Cardiac fibroblast (primary cell): ENCODE measurements at regions not wholly inside any gene's neighbourhood (a gene's known extent, or its start where the extent isn't known, plus 50 kb on each side); places are given as distances from the start of the nearest gene placed in this dataset.
"Not testable (repeated sequence)": the region's sequence is repeated elsewhere in the genome, so short reads cannot be mapped to it uniquely, and the experiment has no call there.

ENCODE experiments used
- DNase-seq, 2 donors: peaks; one replicate each; pipeline versions ENCODE4 v3.0.0 to v3.0.0-alpha.2; 2010; ENCODE audit warnings: low read depth in 2 of 2
- H3K4me3 ChIP-seq, 2 donors: replicated peaks in 1 of 2; 1 replicate in 1 of 2; 2 replicates in 1 of 2; pipeline ENCODE4 v1.5.1; 2011; ENCODE audit warnings: low read depth in 2 of 2, low read length in 2 of 2, mild to moderate bottlenecking in 2 of 2, moderate library complexity in 1 of 2
- TF ChIP-seq, protein P1 (sequence below): IDR thresholded peaks from one replicate; pipeline ENCODE4 v1.5.1; 2011; ENCODE audit warnings: low read depth, mild to moderate bottlenecking, low read length, inconsistent platforms

GRCh38 chr2:221731432-221732145 is 159.5 kb upstream of the EPHA4 start:
- DNase-seq = peak in 1 of 2 donors; percentile 1

GRCh38 chr2:221726894-221727513 is 154.9 kb upstream of the EPHA4 start:
- no peak overlapping the region for H3K4me3 ChIP-seq
- TF ChIP-seq, protein P1, sequence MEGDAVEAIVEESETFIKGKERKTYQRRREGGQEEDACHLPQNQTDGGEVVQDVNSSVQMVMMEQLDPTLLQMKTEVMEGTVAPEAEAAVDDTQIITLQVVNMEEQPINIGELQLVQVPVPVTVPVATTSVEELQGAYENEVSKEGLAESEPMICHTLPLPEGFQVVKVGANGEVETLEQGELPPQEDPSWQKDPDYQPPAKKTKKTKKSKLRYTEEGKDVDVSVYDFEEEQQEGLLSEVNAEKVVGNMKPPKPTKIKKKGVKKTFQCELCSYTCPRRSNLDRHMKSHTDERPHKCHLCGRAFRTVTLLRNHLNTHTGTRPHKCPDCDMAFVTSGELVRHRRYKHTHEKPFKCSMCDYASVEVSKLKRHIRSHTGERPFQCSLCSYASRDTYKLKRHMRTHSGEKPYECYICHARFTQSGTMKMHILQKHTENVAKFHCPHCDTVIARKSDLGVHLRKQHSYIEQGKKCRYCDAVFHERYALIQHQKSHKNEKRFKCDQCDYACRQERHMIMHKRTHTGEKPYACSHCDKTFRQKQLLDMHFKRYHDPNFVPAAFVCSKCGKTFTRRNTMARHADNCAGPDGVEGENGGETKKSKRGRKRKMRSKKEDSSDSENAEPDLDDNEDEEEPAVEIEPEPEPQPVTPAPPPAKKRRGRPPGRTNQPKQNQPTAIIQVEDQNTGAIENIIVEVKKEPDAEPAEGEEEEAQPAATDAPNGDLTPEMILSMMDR = no peak
- DNase-seq = no peak

More at GRCh38 chr2:221731432-221732145, 159.5 kb upstream of the EPHA4 start:
- TF ChIP-seq, protein P1 = no peak
- no peak overlapping the region for H3K4me3 ChIP-seq

GRCh38 chr2:221724631-221725203 is 152.6 kb upstream of the EPHA4 start:
- H3K4me3 ChIP-seq = no peak overlapping the region
- DNase-seq = no peak
- TF ChIP-seq, protein P1 = no peak

GRCh38 chr2:221724117-221724516 is 152.0 kb upstream of the EPHA4 start:
- DNase-seq, H3K4me3 ChIP-seq: not testable (repeated sequence)

DNA sequence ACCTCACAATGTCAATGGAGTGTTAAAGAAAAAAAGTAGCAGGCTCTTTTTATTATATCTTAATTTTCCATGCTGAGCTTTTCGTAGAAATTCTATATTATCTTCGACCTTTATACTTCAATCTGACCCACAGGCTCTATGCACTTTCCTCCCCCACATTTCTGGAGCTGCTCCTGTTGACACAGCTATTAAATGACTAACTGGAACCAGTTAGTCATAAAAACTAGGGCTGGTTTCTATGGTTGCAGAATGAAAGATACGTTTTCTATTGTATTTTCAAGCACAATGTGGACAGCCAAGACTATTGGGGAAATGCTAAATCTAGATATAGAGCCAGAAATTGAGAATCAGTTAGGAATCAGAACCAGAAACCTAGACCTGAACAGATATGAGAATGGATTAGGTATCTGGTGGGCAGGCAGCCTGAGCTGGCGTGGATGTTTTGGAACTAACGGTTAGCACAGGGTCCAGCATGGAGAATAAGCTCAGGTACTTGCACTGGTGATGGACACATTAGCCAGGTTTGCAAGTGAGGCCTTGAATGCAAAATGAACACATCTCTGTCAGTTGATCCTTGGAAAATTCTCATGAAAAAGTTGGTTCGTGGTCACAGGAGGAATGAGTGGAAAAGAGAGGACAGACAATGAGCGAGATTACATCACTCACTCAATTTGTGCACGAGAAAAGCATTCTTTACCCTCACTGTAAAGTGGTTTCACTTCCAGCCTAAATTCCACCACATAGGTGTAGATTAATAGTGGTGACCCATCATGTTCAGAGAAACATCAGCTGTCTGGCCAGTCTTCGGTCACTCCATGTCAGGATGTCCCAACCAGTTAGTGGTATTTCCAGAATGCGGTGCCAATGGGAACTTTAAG is 144.6 kb upstream of the EPHA4 start:
- H3K4me3 ChIP-seq = no peak overlapping the region
- TF ChIP-seq, protein P1 = no peak
- DNase-seq = peak in 1 of 2 donors; percentile 55

- DNase-seq = no peak
Measured at GRCh38 chr2:221715523-221716247, 143.6 kb upstream of the EPHA4 start.

More at GRCh38 chr2:221715523-221716247, 143.6 kb upstream of the EPHA4 start:
- TF ChIP-seq, protein P1 = no peak
- H3K4me3 ChIP-seq = no peak overlapping the region
